Caco-2 (cell line): ENCODE measurements at regions not wholly inside any gene's neighbourhood (a gene's known extent, or its start where the extent isn't known, plus 50 kb on each side); places are given as distances from the start of the nearest gene placed in this dataset.

Experiments used
- BruUV-seq: library from RNA; stranded (reverse); fragments of 400-500 nt; replicated peaks from 2 replicates; lab custom pipeline; 2021; lab: Mats Ljungman, UMichigan
- CTCF ChIA-PET: fragments of 300-600 bp; sonication (Branson Sonifier 250); formaldehyde crosslinking; loops from one replicate; lab custom pipeline; 2022; ENCODE audit warnings: antibody characterized with exemption; lab: Charles Lee
- POLR2A ChIA-PET: fragments of 300-600 bp; sonication (Branson Sonifier 250); formaldehyde crosslinking; loops from one replicate; lab custom pipeline; 2022; ENCODE audit warnings: antibody characterized with exemption; lab: Charles Lee
- DNase-seq, 2 experiments: peaks; one replicate each; pipeline versions ENCODE4 v3.0.0 to v3.0.0-alpha.2; 2020 to 2022
- H3K27me3 ChIP-seq: replicated peaks from 2 replicates; pipeline ENCODE4 v1.6.0; 2011; ENCODE audit warnings: low read length; ENCODE audit not compliant: control insufficient read depth, insufficient read depth
- H3K36me3 ChIP-seq: 2 replicates; pipeline ENCODE4 v1.5.1; 2011; ENCODE audit warnings: low read length; ENCODE audit not compliant: control insufficient read depth, insufficient read depth
- H3K4me1 ChIP-seq: fragments of 250-450 bp; sonication (Bioruptor Pico); 2 replicates; pipeline ENCODE4 v1.5.1; 2020; ENCODE audit warnings: mild to moderate bottlenecking
- H3K4me3 ChIP-seq: 2 replicates; pipeline ENCODE4 v1.5.1; 2011; ENCODE audit warnings: low read depth, mild to moderate bottlenecking, control low read depth, low read length
- H3K9me3 ChIP-seq: fragments of 250-450 bp; sonication (Bioruptor Pico); 2 replicates; pipeline ENCODE4 v1.5.1; 2020; ENCODE audit warnings: mild to moderate bottlenecking, moderate library complexity
- H3K27ac Mint-ChIP-seq: one replicate; pipeline ENCODE4 v1.8.0; 2022; ENCODE audit warnings: mixed read lengths; ENCODE audit not compliant: unreplicated experiment
- H3K27me3 Mint-ChIP-seq: one replicate; pipeline ENCODE4 v1.8.0; 2022; ENCODE audit warnings: mixed read lengths; ENCODE audit not compliant: insufficient read depth, unreplicated experiment
- H3K36me3 Mint-ChIP-seq: one replicate; pipeline ENCODE4 v1.8.0; 2022; ENCODE audit warnings: mild to moderate bottlenecking, mixed read lengths; ENCODE audit not compliant: insufficient read depth, unreplicated experiment
- H3K4me1 Mint-ChIP-seq: one replicate; pipeline ENCODE4 v1.8.0; 2022; ENCODE audit warnings: low read depth, mixed read lengths; ENCODE audit not compliant: unreplicated experiment
- H3K4me3 Mint-ChIP-seq: one replicate; pipeline ENCODE4 v1.8.0; 2022; ENCODE audit warnings: mild to moderate bottlenecking, moderate library complexity, mixed read lengths; ENCODE audit not compliant: unreplicated experiment
- H3K9me3 Mint-ChIP-seq: one replicate; pipeline ENCODE4 v1.8.0; 2022; ENCODE audit warnings: mixed read lengths; ENCODE audit not compliant: unreplicated experiment
- CTCF ChIP-seq, 2 experiments: fragments of 200-600 bp in 1 of 2; IDR thresholded peaks; 1 replicate in 1 of 2; 2 replicates in 1 of 2; pipeline versions ENCODE4 v1.5.1 to v1.8.0; 2011 to 2022; ENCODE audit warnings: antibody characterized with exemption in 1 of 2, control low read depth in 1 of 2, inconsistent platforms in 1 of 2, low read depth in 1 of 2, low read length in 1 of 2, mild to moderate bottlenecking in 1 of 2, moderate library complexity in 1 of 2; ENCODE audit not compliant: insufficient read depth in 1 of 2, severe bottlenecking in 1 of 2, unreplicated experiment in 1 of 2
- intact Hi-C: fragments of 100-400 bp; cut with micrococcal nuclease; formaldehyde crosslinking; loops from one replicate; pipeline ENCODE4 v1.10.0; 2022; ENCODE audit not compliant: unreplicated experiment

GRCh38 chr4:65033899-65034298 is 624.6 kb upstream of the TECRL start:
- no peaks in the 10 kb centered on the region for H3K27me3 Mint-ChIP-seq
- no peaks in the 10 kb centered on the region for H3K36me3 Mint-ChIP-seq
- POLR2A ChIA-PET: no interaction called here
- no TSS peak for BruUV-seq
- TF ChIP-seq CTCF (IDR thresholded peaks at IDR 0.05; ENCODE audit: insufficient read depth in 1 of 2, low read depth in 1 of 2, low read length in 1 of 2, severe bottlenecking in 1 of 2, unreplicated experiment in 1 of 2): no peak
- intact Hi-C loops: no loop called here
- H3K4me3 Mint-ChIP-seq: no peak overlapping the region
- no peaks in the 10 kb centered on the region for H3K4me1 Mint-ChIP-seq
- H3K4me1 ChIP-seq: no peaks in the 10 kb centered on the region
- H3K27me3 ChIP-seq: no peaks in the 10 kb centered on the region
- H3K9me3 Mint-ChIP-seq: no peaks in the 10 kb centered on the region
- CTCF ChIA-PET: no interaction called here
- H3K4me3 ChIP-seq: no peak overlapping the region
- H3K9me3 ChIP-seq: no peaks in the 10 kb centered on the region
- no peaks in the 10 kb centered on the region for H3K36me3 ChIP-seq
- DNase-seq: no peak
- no peak overlapping the region for H3K27ac Mint-ChIP-seq

GRCh38 chr4:65028592-65028991 is 619.3 kb upstream of the TECRL start:
- Histone ChIP-seq H3K27me3 (no peaks in the 10 kb centered on the region), H3K9me3 (no peaks in the 10 kb centered on the region), H3K4me1 (no peaks in the 10 kb centered on the region), H3K4me3 (no peak overlapping the region), H3K36me3 (no peaks in the 10 kb centered on the region)
- no TSS peak for BruUV-seq
- no peak overlapping the region for H3K27ac Mint-ChIP-seq
- H3K36me3 Mint-ChIP-seq: no peaks in the 10 kb centered on the region
- no peaks in the 10 kb centered on the region for H3K27me3 Mint-ChIP-seq
- no peaks in the 10 kb centered on the region for H3K4me1 Mint-ChIP-seq
- CTCF ChIA-PET: no interaction called here
- no peak overlapping the region for H3K4me3 Mint-ChIP-seq
- H3K9me3 Mint-ChIP-seq: no peaks in the 10 kb centered on the region
- TF ChIP-seq CTCF (IDR thresholded peaks at IDR 0.05; ENCODE audit: insufficient read depth in 1 of 2, low read depth in 1 of 2, low read length in 1 of 2, severe bottlenecking in 1 of 2, unreplicated experiment in 1 of 2): no peak
- POLR2A ChIA-PET: no interaction called here
- intact Hi-C loops: no loop called here
- no peak for DNase-seq

- Mint-ChIP-seq H3K27ac (no peak overlapping the region), H3K27me3 (no peaks in the 10 kb centered on the region), H3K36me3 (no peaks in the 10 kb centered on the region), H3K9me3 (no peaks in the 10 kb centered on the region), H3K4me1 (no peaks in the 10 kb centered on the region), H3K4me3 (no peak overlapping the region)
- CTCF ChIA-PET: no interaction called here
- no TSS peak for BruUV-seq
- Histone ChIP-seq H3K27me3 (no peaks in the 10 kb centered on the region), H3K36me3 (no peaks in the 10 kb centered on the region), H3K9me3 (no peaks in the 10 kb centered on the region), H3K4me3 (no peak overlapping the region), H3K4me1 (no peaks in the 10 kb centered on the region)
- no peak for DNase-seq
- intact Hi-C loops: no loop called here
- POLR2A ChIA-PET: no interaction called here
- TF ChIP-seq CTCF (IDR thresholded peaks at IDR 0.05; ENCODE audit: insufficient read depth in 1 of 2, low read depth in 1 of 2, low read length in 1 of 2, severe bottlenecking in 1 of 2, unreplicated experiment in 1 of 2): no peak
These were observed 614.8 kb upstream of the TECRL start for GRCh38 chr4:65023883-65024670.
